ENCODE measurements at regions not wholly inside any gene's neighbourhood (a gene's known extent, or its start where the extent isn't known, plus 50 kb on each side); places are given as distances from the start of the nearest gene placed in this dataset.

DNA sequence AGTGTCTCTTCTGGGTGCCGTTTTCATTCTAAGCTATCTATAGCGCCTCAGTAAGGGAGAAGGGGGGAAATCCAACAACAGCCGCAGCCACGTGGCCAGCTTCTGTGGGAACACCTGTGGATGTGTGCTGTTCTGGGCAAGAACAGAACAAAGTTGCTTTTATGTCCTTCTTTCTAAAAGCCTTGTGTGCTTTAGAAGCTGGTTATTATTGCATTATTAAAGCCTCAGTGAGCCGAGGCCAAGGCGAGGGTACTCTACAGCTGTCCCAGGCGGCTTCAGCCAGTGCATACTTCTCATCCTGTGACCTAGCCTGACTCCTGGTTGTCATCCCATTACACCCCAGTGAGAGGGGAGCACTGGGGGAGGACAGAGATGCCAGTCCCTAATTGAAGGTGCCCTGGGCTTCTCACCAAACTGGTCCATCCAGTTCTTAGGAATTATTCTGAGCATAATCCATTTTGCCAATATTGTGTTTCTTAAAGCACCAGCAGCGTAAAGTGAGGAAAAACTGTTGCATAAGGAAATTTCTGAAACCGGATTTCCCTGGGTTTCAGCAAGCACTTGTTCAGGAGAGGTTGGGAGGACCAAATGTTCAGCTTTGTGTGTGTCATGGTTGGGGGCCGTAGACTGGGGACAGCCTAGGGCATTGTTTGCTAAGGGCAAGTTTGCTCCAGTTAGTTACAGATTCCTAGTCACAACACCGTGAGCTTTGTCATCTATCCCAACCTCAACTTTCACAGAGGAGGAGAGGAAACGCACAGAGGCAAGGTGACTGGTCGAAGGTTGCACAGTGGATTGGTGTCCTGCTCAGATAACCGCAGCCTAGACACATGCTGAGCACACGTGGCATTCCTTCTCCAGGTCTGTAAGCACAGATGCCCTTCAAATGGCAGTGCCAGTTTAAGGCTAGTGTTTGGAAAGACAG is 61.0 kb upstream of the ATP1A1 start:
- H3K36me3 Mint-ChIP-seq (ENCODE audit: insufficient read depth) = no peaks in the 10 kb centered on the region
- H3K27ac Mint-ChIP-seq (ENCODE audit: low read depth) = no peak overlapping the region
- H3K9me3 Mint-ChIP-seq = no peaks in the 10 kb centered on the region
- H3K4me1 Mint-ChIP-seq = peaks cover 13% of the 10 kb centered on the region
- DNase-seq (ENCODE audit: low spot score in 2 of 2) (no peak), ATAC-seq (replicated peaks; ENCODE audit: extremely low read depth, poor library complexity, severe bottlenecking) (no peak)
- no peak overlapping the region for H3K4me3 Mint-ChIP-seq
- no peaks in the 10 kb centered on the region for H3K27me3 Mint-ChIP-seq

DNA sequence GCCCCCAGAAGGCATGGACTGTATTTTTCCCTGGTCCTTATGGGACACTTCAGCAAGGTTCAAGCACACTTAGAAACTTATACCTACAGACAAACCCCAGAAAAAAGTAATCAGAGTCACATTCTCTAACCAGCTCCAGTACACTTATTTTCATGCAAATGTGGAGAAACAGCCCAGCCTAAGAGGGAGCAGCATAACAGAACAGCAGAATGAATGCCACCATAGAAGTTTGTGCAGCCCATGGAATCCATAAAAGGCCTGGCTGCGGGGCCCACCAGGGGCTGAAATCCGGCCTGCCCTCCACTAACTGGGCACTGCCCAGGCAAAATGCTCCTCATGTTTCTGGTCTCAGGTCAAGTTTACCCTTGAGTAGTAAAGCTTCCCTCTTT is 60.4 kb upstream of the ATP1A1 start:
- DNase-seq (ENCODE audit: low spot score in 2 of 2) (no peak), ATAC-seq (replicated peaks; ENCODE audit: extremely low read depth, poor library complexity, severe bottlenecking) (no peak)
- no peaks in the 10 kb centered on the region for H3K27me3 Mint-ChIP-seq
- H3K27ac Mint-ChIP-seq (ENCODE audit: low read depth) = no peak overlapping the region
- H3K36me3 Mint-ChIP-seq (ENCODE audit: insufficient read depth) = no peaks in the 10 kb centered on the region
- H3K4me3 Mint-ChIP-seq = no peak overlapping the region
- H3K9me3 Mint-ChIP-seq = no peaks in the 10 kb centered on the region
- H3K4me1 Mint-ChIP-seq = peaks cover 20% of the 10 kb centered on the region

DNA sequence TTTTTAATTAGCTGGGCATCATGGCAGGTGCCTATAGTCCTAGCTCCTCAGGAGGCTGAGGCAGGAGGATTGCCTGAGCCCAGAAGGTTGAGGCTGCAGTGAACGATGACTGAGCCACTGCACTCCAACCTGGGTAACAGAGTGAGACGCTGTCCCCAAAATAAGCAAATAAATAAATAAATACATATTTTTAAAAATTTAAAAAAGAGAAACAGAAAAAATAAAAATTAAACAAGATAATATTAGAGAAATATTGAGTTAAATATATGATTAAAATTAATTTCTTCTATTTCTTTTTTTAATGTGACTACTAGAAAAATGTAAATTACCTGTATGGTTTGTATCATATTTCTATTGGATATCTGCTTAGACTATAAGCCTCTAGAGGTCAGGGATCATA is 59.3 kb upstream of the ATP1A1 start:
- H3K4me1 Mint-ChIP-seq = peaks cover 20% of the 10 kb centered on the region
- no peaks in the 10 kb centered on the region for H3K27me3 Mint-ChIP-seq
- no peak overlapping the region for H3K27ac Mint-ChIP-seq (ENCODE audit: low read depth)
- no peak overlapping the region for H3K4me3 Mint-ChIP-seq
- H3K36me3 Mint-ChIP-seq (ENCODE audit: insufficient read depth) = no peaks in the 10 kb centered on the region
- H3K9me3 Mint-ChIP-seq = no peaks in the 10 kb centered on the region
- DNase-seq (ENCODE audit: low spot score in 2 of 2) (no peak), ATAC-seq (replicated peaks; ENCODE audit: extremely low read depth, poor library complexity, severe bottlenecking) (no peak)

GRCh38 chr1:116314305-116314919 is 58.6 kb upstream of the ATP1A1 start:
- H3K4me1 Mint-ChIP-seq = peaks cover 16% of the 10 kb centered on the region
- no peak overlapping the region for H3K27ac Mint-ChIP-seq (ENCODE audit: low read depth)
- DNase-seq (ENCODE audit: low spot score in 2 of 2) = no peak
- no peaks in the 10 kb centered on the region for H3K27me3 Mint-ChIP-seq
- no peaks in the 10 kb centered on the region for H3K36me3 Mint-ChIP-seq (ENCODE audit: insufficient read depth)
- H3K4me3 Mint-ChIP-seq = no peak overlapping the region
- H3K9me3 Mint-ChIP-seq = no peaks in the 10 kb centered on the region
- ATAC-seq (replicated peaks; ENCODE audit: extremely low read depth, poor library complexity, severe bottlenecking) = no peak

DNA sequence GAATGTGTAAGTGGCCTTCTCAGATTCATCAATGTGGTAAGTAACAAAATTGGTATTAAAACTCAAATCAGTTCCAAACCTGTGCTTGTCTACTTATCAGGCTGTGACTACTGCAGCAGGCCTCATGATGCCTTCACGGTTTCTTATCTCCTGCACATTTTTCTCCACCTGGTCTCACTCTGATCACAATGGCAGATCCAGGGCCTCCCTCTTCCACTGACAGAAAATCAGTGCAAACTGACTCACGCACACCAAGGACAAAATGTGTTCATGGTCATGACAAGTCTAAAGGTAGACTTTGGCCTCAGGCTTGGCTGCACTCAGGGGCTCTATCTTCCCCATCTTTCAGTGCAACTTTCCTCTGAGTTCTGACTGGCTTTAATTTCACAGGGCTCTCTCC is 56.7 kb upstream of the ATP1A1 start:
- no peaks in the 10 kb centered on the region for H3K27me3 Mint-ChIP-seq
- peaks cover 14% of the 10 kb centered on the region for H3K4me1 Mint-ChIP-seq
- H3K36me3 Mint-ChIP-seq (ENCODE audit: insufficient read depth) = no peaks in the 10 kb centered on the region

GRCh38 chr1:116318897-116319296 is 54.1 kb upstream of the ATP1A1 start:
- H3K36me3 Mint-ChIP-seq (ENCODE audit: insufficient read depth) = no peaks in the 10 kb centered on the region
- no peak overlapping the region for H3K27ac Mint-ChIP-seq (ENCODE audit: low read depth)
- no peak overlapping the region for H3K4me3 Mint-ChIP-seq
- H3K27me3 Mint-ChIP-seq = no peaks in the 10 kb centered on the region
- no peaks in the 10 kb centered on the region for H3K9me3 Mint-ChIP-seq
- DNase-seq (ENCODE audit: low spot score in 2 of 2) (no peak), ATAC-seq (replicated peaks; ENCODE audit: extremely low read depth, poor library complexity, severe bottlenecking) (no peak)
- H3K4me1 Mint-ChIP-seq = peaks cover 27% of the 10 kb centered on the region

More for the DNA sequence above, 56.7 kb upstream of the ATP1A1 start:
- no peak for DNase-seq (ENCODE audit: low spot score in 2 of 2)
- Mint-ChIP-seq H3K9me3 (no peaks in the 10 kb centered on the region), H3K27ac (ENCODE audit: low read depth) (no peak overlapping the region), H3K4me3 (no peak overlapping the region)
- no peak for ATAC-seq (replicated peaks; ENCODE audit: extremely low read depth, poor library complexity, severe bottlenecking)

- peaks cover 44% of the 10 kb centered on the region for H3K4me1 Mint-ChIP-seq
- DNase-seq (ENCODE audit: low spot score in 2 of 2) = no peak
- H3K36me3 Mint-ChIP-seq (ENCODE audit: insufficient read depth) = no peaks in the 10 kb centered on the region
- no peak overlapping the region for H3K27ac Mint-ChIP-seq (ENCODE audit: low read depth)
- no peak for ATAC-seq (replicated peaks; ENCODE audit: extremely low read depth, poor library complexity, severe bottlenecking)
- H3K27me3 Mint-ChIP-seq = no peaks in the 10 kb centered on the region
- no peaks in the 10 kb centered on the region for H3K9me3 Mint-ChIP-seq
- no peak overlapping the region for H3K4me3 Mint-ChIP-seq
Measured at GRCh38 chr1:116320874-116321273, 52.2 kb upstream of the ATP1A1 start.

GRCh38 chr1:116321766-116322175 is 51.3 kb upstream of the ATP1A1 start:
- peaks cover 49% of the 10 kb centered on the region for H3K4me1 Mint-ChIP-seq
- no peak overlapping the region for H3K4me3 Mint-ChIP-seq
- H3K27ac Mint-ChIP-seq (ENCODE audit: low read depth) = no peak overlapping the region
- no peaks in the 10 kb centered on the region for H3K36me3 Mint-ChIP-seq (ENCODE audit: insufficient read depth)
- H3K27me3 Mint-ChIP-seq = no peaks in the 10 kb centered on the region
- no peaks in the 10 kb centered on the region for H3K9me3 Mint-ChIP-seq
- ATAC-seq (replicated peaks; ENCODE audit: extremely low read depth, poor library complexity, severe bottlenecking) (no peak), DNase-seq (ENCODE audit: low spot score in 2 of 2) (no peak)

DNA sequence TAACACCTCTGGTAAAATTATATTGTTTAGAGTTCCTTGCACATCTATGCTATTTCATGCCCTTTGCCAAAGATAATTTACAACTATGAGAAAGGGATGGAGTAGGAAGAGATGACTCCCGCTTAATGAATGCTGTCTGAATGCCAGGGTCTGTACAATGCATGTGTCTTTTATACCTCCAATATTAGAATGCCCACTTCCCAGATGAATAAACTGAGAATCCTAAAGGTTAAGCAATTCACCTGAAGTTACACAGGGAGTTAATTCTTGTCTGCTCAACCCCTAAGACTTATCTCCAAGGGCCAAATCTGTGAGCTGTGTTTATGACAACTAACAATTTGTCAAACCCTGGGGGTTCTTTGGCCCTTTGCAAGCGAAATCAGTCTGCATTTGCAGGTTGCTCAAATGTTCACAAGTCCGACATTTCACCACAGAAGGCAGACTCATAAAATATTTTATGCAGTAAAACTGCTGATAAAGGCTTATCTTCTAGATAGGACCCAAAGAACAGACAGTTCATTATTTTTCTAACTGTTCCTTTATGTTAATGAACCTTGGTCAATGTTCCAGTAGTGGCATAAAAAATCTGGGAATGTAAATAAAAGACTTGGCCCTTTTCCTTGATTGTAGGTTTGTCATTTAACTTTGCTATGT is 50.2 kb upstream of the ATP1A1 start:
- no peak for DNase-seq (ENCODE audit: low spot score in 2 of 2)
- H3K36me3 Mint-ChIP-seq (ENCODE audit: insufficient read depth) = no peaks in the 10 kb centered on the region
- no peak overlapping the region for H3K4me3 Mint-ChIP-seq
- ATAC-seq (replicated peaks; ENCODE audit: extremely low read depth, poor library complexity, severe bottlenecking) = no peak
- no peaks in the 10 kb centered on the region for H3K27me3 Mint-ChIP-seq
- H3K9me3 Mint-ChIP-seq = no peaks in the 10 kb centered on the region
- H3K4me1 Mint-ChIP-seq = peaks cover 40% of the 10 kb centered on the region
- peak overlapping the region; percentile 34 for H3K27ac Mint-ChIP-seq (ENCODE audit: low read depth)
